ENCODE measurements at regions not wholly inside any gene's neighbourhood (a gene's known extent, or its start where the extent isn't known, plus 50 kb on each side); places are given as distances from the start of the nearest gene placed in this dataset.

- Histone ChIP-seq H3K4me3 (ENCODE audit: low read depth in 2 of 2, low read length in 1 of 2) (no peak overlapping the region), H3K27ac (ENCODE audit: low read depth in 2 of 2, low read length in 1 of 2) (no peak overlapping the region), H3K9me3 (no peaks in the 10 kb centered on the region), H3K4me1 (ENCODE audit: control insufficient read depth in 1 of 2, insufficient read depth in 2 of 2, low read depth in 1 of 2, low read length in 1 of 2) (no peaks in the 10 kb centered on the region), H3K4me2 (no peak overlapping the region), H2AFZ (ENCODE audit: low read depth) (no peak overlapping the region), H4K20me1 (ENCODE audit: insufficient read depth) (no peaks in the 10 kb centered on the region), H3K9ac (no peak overlapping the region), H3F3A (replicated peaks; ENCODE audit: insufficient read depth) (no peaks in the 10 kb centered on the region), H3K79me2 (ENCODE audit: insufficient read depth) (no peaks in the 10 kb centered on the region), H3K27me3 (ENCODE audit: insufficient read depth) (no peaks in the 10 kb centered on the region), H3K36me3 (replicated peaks in 1 of 2; ENCODE audit: control insufficient read depth in 1 of 2, insufficient read depth in 2 of 2, low read length in 1 of 2) (no peaks in the 10 kb centered on the region), H3K9me2 (no peaks in the 10 kb centered on the region)
- no peak for DNase-seq
- 7% methylated on average over 2 of the region's 3 CpGs for WGBS (ENCODE audit: low lambda C conversion rate)
- no peak for TF ChIP-seq USF2 (IDR thresholded peaks at IDR 0.05; ENCODE audit: borderline replicate concordance, low read depth, low read length)
- no peak for TF ChIP-seq NFIC (IDR thresholded peaks at IDR 0.05; ENCODE audit: borderline replicate concordance)
- no peak for TF ChIP-seq RFX5 (IDR thresholded peaks at IDR 0.05; ENCODE audit: low read length)
- no peak for TF ChIP-seq YY1 (IDR thresholded peaks at IDR 0.05; ENCODE audit: low read depth)
- TF ChIP-seq RAD21 (IDR thresholded peaks at IDR 0.05; ENCODE audit: low read length) = no peak
- no peak for TF ChIP-seq EZH2phosphoT487 (IDR thresholded peaks at IDR 0.05; ENCODE audit: borderline replicate concordance, low read depth)
- no peak for TF ChIP-seq GATA2 (CRISPR knock-in tag; IDR thresholded peaks at IDR 0.05)
- no peak for TF ChIP-seq JUND (IDR thresholded peaks at IDR 0.05)
- no peak for TF ChIP-seq CTCF (IDR thresholded peaks at IDR 0.05)
- TF ChIP-seq NRF1 (IDR thresholded peaks at IDR 0.05; ENCODE audit: low read depth, low read length) = no peak
- TF ChIP-seq PBX3 (IDR thresholded peaks at IDR 0.05) = no peak
- TF ChIP-seq TEAD4 (IDR thresholded peaks at IDR 0.05; ENCODE audit: borderline replicate concordance, insufficient read depth) = no peak
- ChIA-PET CTCF (no interaction called here), POLR2A (no interaction called here)
These were observed 202.4 kb downstream of the LY86 start for GRCh38 chr6:6790891-6791290.

GRCh38 chr6:6793388-6794250 lies 205.1 kb downstream of the LY86 start:
- no peak overlapping the region for H2AFZ ChIP-seq (ENCODE audit: low read depth)
- no peaks in the 10 kb centered on the region for H3K4me1 ChIP-seq (ENCODE audit: control insufficient read depth in 1 of 2, insufficient read depth in 2 of 2, low read depth in 1 of 2, low read length in 1 of 2)
- H3K9me2 ChIP-seq = no peaks in the 10 kb centered on the region
- no peaks in the 10 kb centered on the region for H4K20me1 ChIP-seq (ENCODE audit: insufficient read depth)
- 17% methylated on average over 9 of the region's 9 CpGs for WGBS (ENCODE audit: low lambda C conversion rate)
- H3K36me3 ChIP-seq (replicated peaks in 1 of 2; ENCODE audit: control insufficient read depth in 1 of 2, insufficient read depth in 2 of 2, low read length in 1 of 2) = no peaks in the 10 kb centered on the region
- no peak overlapping the region for H3K4me2 ChIP-seq
- H3K9ac ChIP-seq = no peak overlapping the region
- no peak overlapping the region for H3K4me3 ChIP-seq (ENCODE audit: low read depth in 2 of 2, low read length in 1 of 2)
- no peaks in the 10 kb centered on the region for H3K79me2 ChIP-seq (ENCODE audit: insufficient read depth)
- no peaks in the 10 kb centered on the region for H3F3A ChIP-seq (replicated peaks; ENCODE audit: insufficient read depth)
- H3K27me3 ChIP-seq (ENCODE audit: insufficient read depth) = no peaks in the 10 kb centered on the region
- ChIA-PET POLR2A (interaction anchor here (0.6 kb wide), 1 partner anchor 21 kb away, joined by 3 read pairs; no protein-coding TSS in a partner anchor), CTCF (no interaction called here)
- DNase-seq = no peak
- no peak overlapping the region for H3K27ac ChIP-seq (ENCODE audit: low read depth in 2 of 2, low read length in 1 of 2)
- TF ChIP-seq NRF1 (IDR thresholded peaks at IDR 0.05; ENCODE audit: low read depth, low read length) (no peak), CTCF (IDR thresholded peaks at IDR 0.05) (no peak), CHD2 (IDR thresholded peaks at IDR 0.05; ENCODE audit: low read length, partially characterized antibody) (no peak), EP300 (IDR thresholded peaks at IDR 0.05; ENCODE audit: borderline replicate concordance in 1 of 2, low read depth in 1 of 2, low read length in 1 of 2) (no peak), RAD21 (IDR thresholded peaks at IDR 0.05; ENCODE audit: low read length) (no peak), ELF1 (IDR thresholded peaks at IDR 0.05) (no peak), ZBTB33 (IDR thresholded peaks at IDR 0.05; ENCODE audit: borderline replicate concordance, low read depth) (no peak), SMC3 (IDR thresholded peaks at IDR 0.05; ENCODE audit: low read depth, low read length) (no peak)
- no peaks in the 10 kb centered on the region for H3K9me3 ChIP-seq

Measured in SK-N-SH (cell line).